H1 (cell line): ENCODE measurements at regions not wholly inside any gene's neighbourhood (a gene's known extent, or its start where the extent isn't known, plus 50 kb on each side); places are given as distances from the start of the nearest gene placed in this dataset.

Source experiments
- CTCF ChIA-PET: fragments of 300-600 bp; sonication (Branson Sonifier 250); formaldehyde crosslinking; loops from one replicate; lab custom pipeline; 2021; ENCODE audit not compliant: partially characterized antibody; lab: Charles Lee
- POLR2A ChIA-PET: fragments of 300-600 bp; sonication (Branson Sonifier 250); formaldehyde crosslinking; loops from one replicate; lab custom pipeline; 2021; ENCODE audit warnings: inconsistent platforms; ENCODE audit not compliant: partially characterized antibody; lab: Charles Lee
- DNase-seq, 2 experiments: peaks; one replicate each; pipeline versions ENCODE4 v3.0.0 to v3.0.0-alpha.2; 2010 to 2022; ENCODE audit warnings: low spot score in 2 of 2, low read depth in 1 of 2, mixed read lengths in 1 of 2
- FAIRE-seq: peaks from 2 replicates; lab custom pipeline; 2011; peaks lifted over from hg19 to GRCh38; lab: Jason Lieb, UNC
- H2AFZ ChIP-seq: 2 replicates; pipeline ENCODE4 v1.8.1; 2012; ENCODE audit warnings: low read length, inconsistent platforms
- H2AK5ac ChIP-seq: 2 replicates; pipeline ENCODE4 v1.6.1; 2013; ENCODE audit warnings: low read depth, low read length
- H2BK120ac ChIP-seq: replicated peaks from 2 replicates; pipeline ENCODE3; 2013; ENCODE audit warnings: low read depth, low read length, inconsistent platforms
- H2BK12ac ChIP-seq: 2 replicates; pipeline ENCODE4 v1.6.1; 2013; ENCODE audit warnings: low read depth, low read length
- H2BK15ac ChIP-seq: 2 replicates; pipeline ENCODE4 v1.6.1; 2013; ENCODE audit warnings: low read length
- H2BK20ac ChIP-seq: 2 replicates; pipeline ENCODE4 v1.6.1; 2013; ENCODE audit warnings: low read length
- H2BK5ac ChIP-seq: 2 replicates; pipeline ENCODE4 v1.6.1; 2013; ENCODE audit warnings: low read depth, low read length
- H3K14ac ChIP-seq: 2 replicates; pipeline ENCODE4 v1.6.1; 2013; ENCODE audit warnings: inconsistent platforms; ENCODE audit not compliant: insufficient read length
- H3K18ac ChIP-seq: 2 replicates; pipeline ENCODE4 v1.6.1; 2013; ENCODE audit warnings: low read length; ENCODE audit errors: extremely low read depth
- H3K23ac ChIP-seq: 2 replicates; pipeline ENCODE4 v1.6.1; 2013; ENCODE audit warnings: inconsistent platforms; ENCODE audit not compliant: insufficient read length
- H3K23me2 ChIP-seq: 2 replicates; pipeline ENCODE4 v1.6.1; 2013; ENCODE audit warnings: low read depth, low read length
- H3K27ac ChIP-seq: 2 replicates; pipeline ENCODE4 v1.6.1; 2011; ENCODE audit warnings: low read depth, low read length, inconsistent platforms
- H3K27me3 ChIP-seq, 4 experiments: replicated peaks in 1 of 4; 1 replicate in 1 of 4; 2 replicates in 3 of 4; pipeline versions ENCODE4 v1.6.1 to v1.8.1; 2011 to 2013; ENCODE audit warnings: low read length in 3 of 4, mild to moderate bottlenecking in 3 of 4, inconsistent platforms in 2 of 4, mixed read lengths in 2 of 4, moderate library complexity in 1 of 4; ENCODE audit not compliant: control insufficient read depth in 3 of 4, insufficient read depth in 3 of 4; ENCODE audit errors: extremely low read depth in 1 of 4
- H3K36me3 ChIP-seq, 4 experiments: 2 replicates each; pipeline versions ENCODE4 v1.6.1 to v1.8.1; 2011 to 2013; ENCODE audit warnings: mild to moderate bottlenecking in 4 of 4, low read length in 3 of 4, moderate library complexity in 2 of 4, control low read depth in 1 of 4, inconsistent platforms in 1 of 4; ENCODE audit not compliant: insufficient read depth in 4 of 4, control insufficient read depth in 2 of 4
- H3K4ac ChIP-seq: replicated peaks from 2 replicates; pipeline ENCODE3; 2013; ENCODE audit warnings: low read length, low read depth, mixed read lengths, inconsistent platforms; ENCODE audit not compliant: insufficient read length
- H3K4me1 ChIP-seq, 4 experiments: replicated peaks in 1 of 4; 1 replicate in 1 of 4; 2 replicates in 3 of 4; pipeline versions ENCODE4 v1.6.1 to v1.8.1; 2011 to 2013; ENCODE audit warnings: low read length in 3 of 4, inconsistent platforms in 2 of 4, mixed read lengths in 1 of 4; ENCODE audit not compliant: insufficient read depth in 4 of 4, control insufficient read depth in 3 of 4
- H3K4me2 ChIP-seq, 2 experiments: 2 replicates each; pipeline versions ENCODE4 v1.6.1 to v1.8.1; 2011 to 2013; ENCODE audit warnings: low read depth in 2 of 2, low read length in 2 of 2, control low read depth in 1 of 2, inconsistent platforms in 1 of 2, mild to moderate bottlenecking in 1 of 2; ENCODE audit not compliant: insufficient read depth in 1 of 2
- H3K4me3 ChIP-seq, 4 experiments: fragments of 200-600, 300-600 bp in 1 of 4; sonication (generic), shearing (Covaris generic), sonication (Bioruptor Twin) in 1 of 4; 2 replicates each; pipeline versions ENCODE4 v1.5.1 to v1.8.1; 2011 to 2016; ENCODE audit warnings: low read length in 4 of 4, low read depth in 3 of 4, control low read depth in 2 of 4, inconsistent platforms in 2 of 4, mild to moderate bottlenecking in 2 of 4, mixed read lengths in 1 of 4, moderate library complexity in 1 of 4; ENCODE audit not compliant: insufficient read depth in 2 of 4; ENCODE audit errors: extremely low read depth in 1 of 4
- H3K56ac ChIP-seq: replicated peaks from 2 replicates; pipeline ENCODE3; 2013; ENCODE audit warnings: low read depth, mild to moderate bottlenecking, mixed read lengths, low read length, inconsistent platforms; ENCODE audit not compliant: insufficient read length
- H3K79me1 ChIP-seq: 2 replicates; pipeline ENCODE4 v1.6.1; 2013; ENCODE audit warnings: low read depth, low read length, control low read depth
- H3K79me2 ChIP-seq, 2 experiments: 2 replicates each; pipeline versions ENCODE4 v1.6.1 to v1.8.1; 2012 to 2013; ENCODE audit warnings: low read length in 2 of 2, mild to moderate bottlenecking in 2 of 2, inconsistent platforms in 1 of 2; ENCODE audit not compliant: insufficient read depth in 2 of 2, control insufficient read depth in 1 of 2
- H3K9ac ChIP-seq, 4 experiments: replicated peaks in 1 of 4; 1 replicate in 1 of 4; 2 replicates in 3 of 4; pipeline versions ENCODE4 v1.6.1 to v1.8.1; 2011 to 2013; ENCODE audit warnings: low read depth in 3 of 4, low read length in 3 of 4, control low read depth in 2 of 4, mild to moderate bottlenecking in 2 of 4, moderate library complexity in 2 of 4, inconsistent platforms in 1 of 4; ENCODE audit errors: extremely low read depth in 1 of 4
- H3K9me3 ChIP-seq, 2 experiments: 2 replicates each; pipeline versions ENCODE4 v1.6.1 to v1.8.1; 2012 to 2013; ENCODE audit warnings: mild to moderate bottlenecking in 2 of 2, moderate library complexity in 2 of 2, control low read depth in 1 of 2, inconsistent platforms in 1 of 2, low read depth in 1 of 2, low read length in 1 of 2, mixed read lengths in 1 of 2; ENCODE audit not compliant: insufficient read depth in 2 of 2
- H4K20me1 ChIP-seq, 2 experiments: replicated peaks in 1 of 2; 2 replicates each; pipeline versions ENCODE3 to v1.8.1; 2011 to 2013; ENCODE audit warnings: inconsistent platforms in 2 of 2, low read length in 2 of 2, mild to moderate bottlenecking in 1 of 2; ENCODE audit not compliant: insufficient read depth in 2 of 2, control insufficient read depth in 1 of 2
- H4K5ac ChIP-seq: 2 replicates; pipeline ENCODE4 v1.6.1; 2013; ENCODE audit warnings: low read length, low read depth, mixed read lengths, inconsistent platforms; ENCODE audit not compliant: insufficient read length
- H4K8ac ChIP-seq: 2 replicates; pipeline ENCODE4 v1.8.0; 2013; ENCODE audit warnings: mild to moderate bottlenecking, moderate library complexity, low read length, inconsistent platforms; ENCODE audit not compliant: insufficient read depth; ENCODE audit errors: extremely low read depth
- H4K91ac ChIP-seq: replicated peaks from 2 replicates; pipeline ENCODE3; 2013; ENCODE audit warnings: low read length, mixed read lengths, inconsistent platforms; ENCODE audit not compliant: insufficient read length
- KDM4A ChIP-seq: IDR thresholded peaks from one replicate; pipeline ENCODE4 v1.7.1; 2012; ENCODE audit warnings: low read depth, mild to moderate bottlenecking, moderate library complexity, low read length, inconsistent platforms; ENCODE audit not compliant: severe bottlenecking
- WGBS, 2 experiments: shearing (Covaris generic) in 1 of 2; methylation state at CpG; one replicate each; pipeline versions ENCODE4 v1.1.6 to v1.1.7; 2013 to 2015; ENCODE audit warnings: low lambda C conversion rate in 2 of 2, mixed read lengths in 2 of 2, inconsistent platforms in 1 of 2, low coverage in 1 of 2, missing lambda C conversion rate in 1 of 2; ENCODE audit not compliant: insufficient replicate concordance in 2 of 2, insufficient coverage in 1 of 2, insufficient read length in 1 of 2; ENCODE audit errors: extremely low coverage in 1 of 2, missing lambda C conversion rate in 1 of 2; 5-methylcytosine and 5-hydroxymethylcytosine counted together

DNA sequence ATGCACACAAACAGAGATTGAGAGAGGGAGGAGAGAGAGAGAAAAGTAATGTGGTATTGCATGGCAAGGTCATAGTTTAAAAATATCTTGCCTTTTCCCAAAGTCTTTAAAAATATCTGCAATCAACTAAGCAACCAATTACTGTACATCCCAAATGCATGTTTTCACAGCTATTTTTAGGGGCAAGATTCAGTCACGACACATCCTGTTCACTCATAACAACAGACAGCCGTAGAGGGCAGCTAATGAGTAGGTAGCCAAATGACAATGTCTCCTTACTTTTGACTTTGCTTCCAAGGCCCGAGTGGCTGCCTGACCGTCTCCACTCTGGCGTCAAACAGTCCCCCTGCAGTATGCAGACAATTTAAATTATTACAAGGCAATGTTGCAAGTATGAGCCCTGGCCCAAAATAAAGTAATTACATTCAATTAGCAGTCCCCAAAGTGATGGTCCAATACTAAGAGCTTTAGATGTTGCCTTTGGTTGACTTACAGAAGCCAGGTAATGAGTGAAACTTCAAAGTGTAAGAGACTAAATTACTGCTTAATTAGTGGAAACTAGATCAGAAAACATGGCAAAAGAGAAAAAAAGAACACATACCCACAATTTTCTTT lies 162.9 kb downstream of the MBL2 start:
- Histone ChIP-seq H3K27me3 (no peaks in the 10 kb centered on the region), H4K20me1 (no peaks in the 10 kb centered on the region), H2BK15ac (no peak overlapping the region), H3K4me2 (no peak overlapping the region), H3K4ac (no peak overlapping the region), H3K4me1 (no peaks in the 10 kb centered on the region), H2BK20ac (no peak overlapping the region), H4K5ac (no peak overlapping the region), H3K23ac (no peak overlapping the region), H2BK12ac (no peak overlapping the region), H2BK5ac (no peak overlapping the region), H3K36me3 (no peaks in the 10 kb centered on the region), H3K9me3 (no peaks in the 10 kb centered on the region), H3K14ac (no peak overlapping the region), H3K18ac (no peak overlapping the region), H3K56ac (no peak overlapping the region), H3K27ac (no peak overlapping the region), H4K91ac (no peak overlapping the region), H2AFZ (no peak overlapping the region; the same call in 1 of the 2 replicates), H4K8ac (no peak overlapping the region), H2BK120ac (no peak overlapping the region), H2AK5ac (no peak overlapping the region), H3K4me3 (no peak overlapping the region), H3K79me2 (no peaks in the 10 kb centered on the region), H3K79me1 (no peaks in the 10 kb centered on the region), H3K23me2 (no peaks in the 10 kb centered on the region; the same call in 1 of the 2 replicates), H3K9ac (no peak overlapping the region)
- ChIA-PET CTCF (interaction anchor here (1.1 to 1.5 kb wide), 2 partner anchors 13 to 303 kb away, joined by 3 to 5 read pairs; no protein-coding TSS in a partner anchor), POLR2A (no interaction called here)
- DNase-seq (no peak), FAIRE-seq (no peak)
- 94% methylated on average over 5 of the region's 5 CpGs; no CpG with 5 or more reads in 1 of the 2 experiments for WGBS, 2 experiments
- no peak for TF ChIP-seq KDM4A
